A673 (cell line): ENCODE measurements at regions not wholly inside any gene's neighbourhood (a gene's known extent, or its start where the extent isn't known, plus 50 kb on each side); places are given as distances from the start of the nearest gene placed in this dataset.

ENCODE experiments used
- EZH2 ChIP-seq: fragments of 200-600 bp; sonication (generic); IDR thresholded peaks from 2 replicates; pipeline ENCODE4 v1.6.1; 2017; ENCODE audit warnings: borderline replicate concordance, low read depth, mild to moderate bottlenecking, mixed read lengths, antibody characterized with exemption, low read length; ENCODE audit not compliant: poor library complexity, severe bottlenecking
- TF ChIP-seq, protein P1 (sequence below): fragments of 300-800, 200-600 bp; sonication (generic); conservative IDR thresholded peaks from 2 replicates; pipeline ENCODE4 v1.5.1; 2017; ENCODE audit warnings: low read depth, mild to moderate bottlenecking, antibody characterized with exemption, low read length, moderate library complexity, mixed read lengths

DNA sequence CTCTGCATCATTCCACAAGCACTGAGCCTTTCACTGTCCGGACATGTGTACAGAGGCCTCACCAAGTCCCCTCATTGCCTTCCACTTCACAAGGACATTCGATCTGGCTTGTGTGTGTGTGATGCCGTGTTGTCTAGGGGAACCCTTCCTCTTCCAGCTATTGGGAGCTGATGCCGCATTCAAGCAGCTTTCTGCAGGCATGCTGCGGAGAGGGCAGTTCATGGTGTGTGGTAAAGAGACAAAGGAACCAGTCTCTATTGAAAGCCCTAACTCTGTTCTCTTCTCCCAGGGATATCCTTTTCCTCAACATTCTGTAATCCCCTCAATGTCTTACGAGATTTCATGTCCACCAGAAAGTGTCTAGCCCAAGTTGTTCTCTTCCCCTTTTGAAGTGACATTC is 141.6 kb downstream of the ALOX5 start:
- TF ChIP-seq EZH2, result no peak
- TF ChIP-seq, protein P1, sequence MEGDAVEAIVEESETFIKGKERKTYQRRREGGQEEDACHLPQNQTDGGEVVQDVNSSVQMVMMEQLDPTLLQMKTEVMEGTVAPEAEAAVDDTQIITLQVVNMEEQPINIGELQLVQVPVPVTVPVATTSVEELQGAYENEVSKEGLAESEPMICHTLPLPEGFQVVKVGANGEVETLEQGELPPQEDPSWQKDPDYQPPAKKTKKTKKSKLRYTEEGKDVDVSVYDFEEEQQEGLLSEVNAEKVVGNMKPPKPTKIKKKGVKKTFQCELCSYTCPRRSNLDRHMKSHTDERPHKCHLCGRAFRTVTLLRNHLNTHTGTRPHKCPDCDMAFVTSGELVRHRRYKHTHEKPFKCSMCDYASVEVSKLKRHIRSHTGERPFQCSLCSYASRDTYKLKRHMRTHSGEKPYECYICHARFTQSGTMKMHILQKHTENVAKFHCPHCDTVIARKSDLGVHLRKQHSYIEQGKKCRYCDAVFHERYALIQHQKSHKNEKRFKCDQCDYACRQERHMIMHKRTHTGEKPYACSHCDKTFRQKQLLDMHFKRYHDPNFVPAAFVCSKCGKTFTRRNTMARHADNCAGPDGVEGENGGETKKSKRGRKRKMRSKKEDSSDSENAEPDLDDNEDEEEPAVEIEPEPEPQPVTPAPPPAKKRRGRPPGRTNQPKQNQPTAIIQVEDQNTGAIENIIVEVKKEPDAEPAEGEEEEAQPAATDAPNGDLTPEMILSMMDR, result no peak
